ENCODE measurements at regions not wholly inside any gene's neighbourhood (a gene's known extent, or its start where the extent isn't known, plus 50 kb on each side); places are given as distances from the start of the nearest gene placed in this dataset.

DNA sequence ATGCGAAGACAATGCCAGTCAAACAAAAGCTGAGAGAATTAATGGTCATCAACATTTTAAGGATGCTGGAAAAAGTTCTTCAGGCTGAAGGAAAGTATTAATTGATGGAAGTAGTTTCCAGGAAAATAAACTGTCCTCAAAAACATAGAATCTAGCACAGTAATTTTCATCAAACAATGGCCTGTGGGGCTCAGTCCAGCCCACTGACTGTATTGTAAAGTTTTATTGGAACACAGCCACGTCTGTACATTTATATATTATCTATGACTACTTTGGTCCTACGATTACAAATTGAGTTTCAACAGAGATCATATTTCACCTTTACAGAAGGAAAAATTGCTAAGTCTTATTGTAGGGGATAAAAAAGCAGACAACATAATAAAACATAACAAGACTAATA lies 484.5 kb downstream of the KCNJ2 start:
- no peak for TF ChIP-seq POLR2AphosphoS5 (IDR thresholded peaks at IDR 0.05; ENCODE audit: low read depth, low read length)
- TF ChIP-seq TAF1 (IDR thresholded peaks at IDR 0.05; ENCODE audit: low read depth, low read length) = no peak
- no peak for TF ChIP-seq POLR2A (IDR thresholded peaks at IDR 0.05; ENCODE audit: low read depth, low read length)
- TF ChIP-seq PAX5 (IDR thresholded peaks at IDR 0.05; ENCODE audit: insufficient read depth, low read length, severe bottlenecking) = no peak
